Spleen (tissue), 7 donors: ENCODE measurements at regions not wholly inside any gene's neighbourhood (a gene's known extent, or its start where the extent isn't known, plus 50 kb on each side); places are given as distances from the start of the nearest gene placed in this dataset.

ENCODE experiments used
- CTCF ChIP-seq, 11 experiments: fragments of 200-600 bp in 7 of 11; fragments of 450-650 bp in 4 of 11; sonication (generic) in 4 of 11; IDR thresholded peaks in 8 of 11; conservative IDR thresholded peaks in 3 of 11; 1 replicate in 7 of 11; 2 replicates in 4 of 11; pipeline versions ENCODE4 v1.4.0 to v1.8.0; 2016 to 2021; ENCODE audit warnings: antibody characterized with exemption in 11 of 11, inconsistent platforms in 4 of 11, mild to moderate bottlenecking in 1 of 11
- POLR2A ChIP-seq, 3 donors: fragments of 450-650 bp; IDR thresholded peaks; one replicate each; pipeline ENCODE4 v1.5.1; 2017; ENCODE audit warnings: antibody characterized with exemption in 3 of 3, mild to moderate bottlenecking in 1 of 3
- donor health status: DM: no; HTN: no; CAD: no; lungs with moderate emphysema.
- donor health status: DM: no; HTN: no; CAD: no.
- donor health status: DM: no; HTN: no; CAD: no.

GRCh38 chr21:41600116-41600515, 92.2 kb upstream of the TMPRSS2 start:
- TF ChIP-seq POLR2A (IDR thresholded peaks at IDR 0.05) (no peak), CTCF (IDR thresholded peaks at IDR 0.05 in 8 of 11, conservative IDR thresholded peaks at IDR 0.05 in 3 of 11) (no peak)
